Suprapubic skin (tissue), 4 donors: ENCODE measurements at regions not wholly inside any gene's neighbourhood (a gene's known extent, or its start where the extent isn't known, plus 50 kb on each side); places are given as distances from the start of the nearest gene placed in this dataset.
"Not testable (repeated sequence)": the region's sequence is repeated elsewhere in the genome, so short reads cannot be mapped to it uniquely, and the experiment has no call there.

Source experiments
- DNase-seq, 2 donors: peaks; one replicate each; pipeline ENCODE4 v3.0.0-alpha.2; 2019; ENCODE audit warnings: low spot score in 2 of 2
- H3K27ac ChIP-seq: fragments of 200-600 bp; sonication (generic); one replicate; pipeline ENCODE4 v1.5.1; 2019
- H3K27me3 ChIP-seq: fragments of 200-600 bp; sonication (generic); one replicate; pipeline ENCODE4 v1.5.1; 2019
- H3K36me3 ChIP-seq: fragments of 200-600 bp; sonication (generic); one replicate; pipeline ENCODE4 v1.5.1; 2019
- H3K4me1 ChIP-seq: fragments of 200-600 bp; sonication (generic); one replicate; pipeline ENCODE4 v1.5.1; 2019
- H3K4me3 ChIP-seq: fragments of 200-600 bp; sonication (generic); one replicate; pipeline ENCODE4 v1.5.1; 2019; ENCODE audit warnings: mild to moderate bottlenecking
- H3K9me3 ChIP-seq: fragments of 200-600 bp; sonication (generic); one replicate; pipeline ENCODE4 v1.5.1; 2019
- CTCF ChIP-seq, 2 donors: fragments of 200-600 bp in 1 of 2; fragments of 450-650 bp in 1 of 2; sonication (generic) in 1 of 2; IDR thresholded peaks; one replicate each; pipeline ENCODE4 v1.5.1; 2016 to 2019; ENCODE audit warnings: antibody characterized with exemption in 2 of 2, mild to moderate bottlenecking in 1 of 2, moderate library complexity in 1 of 2
- EP300 ChIP-seq: sonication (generic); formaldehyde crosslinking; IDR thresholded peaks from one replicate; pipeline ENCODE4 v1.6.1; 2017; ENCODE audit warnings: antibody characterized with exemption
- POLR2A ChIP-seq, 2 donors: fragments of 450-650 bp; IDR thresholded peaks; one replicate each; pipeline ENCODE4 v1.6.1; 2017; ENCODE audit warnings: antibody characterized with exemption in 2 of 2, mild to moderate bottlenecking in 2 of 2, moderate library complexity in 2 of 2
- POLR2AphosphoS5 ChIP-seq, 3 donors: sonication (generic); formaldehyde crosslinking; IDR thresholded peaks; one replicate each; pipeline ENCODE4 v1.6.1; 2017; ENCODE audit warnings: antibody characterized with exemption in 3 of 3
- WGBS: methylation state at CpG from one replicate; pipeline ENCODE4 v1.1.5; 2018; 5-methylcytosine and 5-hydroxymethylcytosine counted together

GRCh38 chr6:153984811-153985210, 54.2 kb upstream of the OPRM1 start:
- Histone ChIP-seq H3K27me3 (no peaks in the 10 kb centered on the region), H3K4me1 (no peaks in the 10 kb centered on the region), H3K36me3 (no peaks in the 10 kb centered on the region), H3K9me3 (no peaks in the 10 kb centered on the region), H3K4me3 (no peak overlapping the region), H3K27ac (no peak overlapping the region)
- TF ChIP-seq EP300 (no peak), POLR2AphosphoS5 (IDR thresholded peaks at IDR 0.05) (no peak), CTCF (IDR thresholded peaks at IDR 0.05) (no peak), POLR2A (IDR thresholded peaks at IDR 0.05) (no peak)
- 55% methylated on average over 1 of the region's 1 CpG for WGBS
- DNase-seq = no peak

- Histone ChIP-seq H3K4me1 (no peaks in the 10 kb centered on the region), H3K27ac (no peak overlapping the region), H3K9me3 (no peaks in the 10 kb centered on the region), H3K4me3 (no peak overlapping the region), H3K27me3 (no peaks in the 10 kb centered on the region), H3K36me3 (no peaks in the 10 kb centered on the region)
- 72% methylated on average over 2 of the region's 2 CpGs for WGBS
- no peak for DNase-seq
- TF ChIP-seq EP300 (no peak), POLR2AphosphoS5 (IDR thresholded peaks at IDR 0.05) (no peak), CTCF (IDR thresholded peaks at IDR 0.05) (no peak), POLR2A (IDR thresholded peaks at IDR 0.05) (no peak)
Measured at GRCh38 chr6:153980171-153980570, 58.9 kb upstream of the OPRM1 start.

GRCh38 chr6:153978911-153979548, 60.0 kb upstream of the OPRM1 start:
- H3K27me3 ChIP-seq, DNase-seq, H3K4me1 ChIP-seq, H3K4me3 ChIP-seq, H3K36me3 ChIP-seq, H3K27ac ChIP-seq, H3K9me3 ChIP-seq: not testable (repeated sequence)
- 96% methylated on average over 20 of the region's 26 CpGs for WGBS

GRCh38 chr6:153976921-153977693, 61.9 kb upstream of the OPRM1 start:
- no peaks in the 10 kb centered on the region for H3K36me3 ChIP-seq
- no peak for TF ChIP-seq POLR2A (IDR thresholded peaks at IDR 0.05)
- TF ChIP-seq CTCF (IDR thresholded peaks at IDR 0.05) = no peak
- TF ChIP-seq EP300 = no peak
- TF ChIP-seq POLR2AphosphoS5 (IDR thresholded peaks at IDR 0.05) = no peak
- no peaks in the 10 kb centered on the region for H3K27me3 ChIP-seq
- no peaks in the 10 kb centered on the region for H3K4me1 ChIP-seq
- no peak for DNase-seq
- no peak overlapping the region for H3K27ac ChIP-seq
- no peaks in the 10 kb centered on the region for H3K9me3 ChIP-seq
- no peak overlapping the region for H3K4me3 ChIP-seq
- 65% methylated on average over 7 of the region's 7 CpGs for WGBS

GRCh38 chr6:153966001-153966400, 73.0 kb upstream of the OPRM1 start:
- H3K9me3 ChIP-seq = no peaks in the 10 kb centered on the region
- H3K27me3 ChIP-seq = no peaks in the 10 kb centered on the region
- no peak overlapping the region for H3K4me3 ChIP-seq
- no peak for DNase-seq
- H3K27ac ChIP-seq = no peak overlapping the region
- no peaks in the 10 kb centered on the region for H3K36me3 ChIP-seq
- no peak for TF ChIP-seq CTCF (IDR thresholded peaks at IDR 0.05)
- TF ChIP-seq POLR2AphosphoS5 (IDR thresholded peaks at IDR 0.05) = no peak
- TF ChIP-seq EP300 = no peak
- TF ChIP-seq POLR2A (IDR thresholded peaks at IDR 0.05) = no peak
- 46% methylated on average over 4 of the region's 4 CpGs for WGBS
- no peaks in the 10 kb centered on the region for H3K4me1 ChIP-seq
